Activated T-cell treated with anti-CD3 and anti-CD28 coated beads, Interleukin-2, amount 50 U/mL, for 4 hours (primary cell): ENCODE measurements at regions not wholly inside any gene's neighbourhood (a gene's known extent, or its start where the extent isn't known, plus 50 kb on each side); places are given as distances from the start of the nearest gene placed in this dataset.

Source experiments
- ATAC-seq, 2 donors: fragments of 200-7000 bp; cut with Tn5 transposase; one replicate each; pipeline ENCODE4 v1.10.0; 2021
- DNase-seq: peaks from one replicate; pipeline ENCODE4 v3.0.0-alpha.2; 2020
- H3K27me3 Mint-ChIP-seq: one replicate; pipeline ENCODE4 v1.8.0; 2021; ENCODE audit warnings: low read depth, mixed read lengths
- H3K36me3 Mint-ChIP-seq: one replicate; pipeline ENCODE4 v1.8.0; 2022; ENCODE audit warnings: mixed read lengths; ENCODE audit not compliant: insufficient read depth
- H3K4me1 Mint-ChIP-seq: one replicate; pipeline ENCODE4 v1.8.0; 2021; ENCODE audit warnings: low read depth, mixed read lengths
- H3K4me3 Mint-ChIP-seq: one replicate; pipeline ENCODE4 v1.8.0; 2021; ENCODE audit warnings: mild to moderate bottlenecking, moderate library complexity, mixed read lengths
- H3K9me3 Mint-ChIP-seq: one replicate; pipeline ENCODE4 v1.8.0; 2021; ENCODE audit warnings: mixed read lengths

DNA sequence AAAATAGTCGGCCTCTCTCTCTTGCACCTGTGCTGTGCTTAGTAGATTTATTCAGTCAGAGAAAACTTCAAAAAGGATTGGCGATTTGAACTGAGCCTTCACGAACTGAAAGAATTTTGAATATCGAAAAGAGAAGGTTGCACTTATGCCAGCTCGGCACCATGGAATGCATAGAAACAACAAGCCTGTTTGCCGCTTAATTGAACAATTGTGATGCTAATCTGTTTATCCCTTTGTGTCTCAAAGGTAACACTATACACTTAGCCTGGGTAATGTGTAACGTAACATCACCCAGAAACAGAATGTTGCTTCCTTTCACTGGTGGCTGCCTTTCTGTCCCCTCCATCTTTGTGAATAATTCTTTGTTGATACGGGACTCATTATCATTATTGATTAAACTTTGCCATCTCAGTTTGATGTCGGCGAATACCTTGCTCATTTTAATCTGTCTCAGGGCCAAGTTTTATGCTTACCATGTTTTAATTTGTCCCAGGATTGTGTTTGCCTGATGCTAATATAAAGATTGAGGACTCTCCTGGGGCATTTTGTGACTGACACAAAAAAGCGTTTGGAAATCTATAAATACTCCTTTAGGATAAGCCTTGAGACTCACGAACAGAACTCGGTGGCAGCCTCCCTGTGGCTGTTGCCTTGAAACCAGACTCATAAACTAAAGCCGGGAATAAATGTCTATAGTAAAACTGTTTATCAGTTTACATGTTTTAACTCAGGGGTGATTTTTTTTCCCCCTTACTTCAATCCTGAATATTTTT, 400.5 kb downstream of the RAPGEF2 start:
- Mint-ChIP-seq H3K27me3 (peaks cover 13% of the 10 kb centered on the region), H3K4me3 (no peak overlapping the region), H3K36me3 (no peaks in the 10 kb centered on the region), H3K4me1 (no peaks in the 10 kb centered on the region), H3K9me3 (no peaks in the 10 kb centered on the region)
- DNase-seq (no peak), ATAC-seq (no peak)

DNA sequence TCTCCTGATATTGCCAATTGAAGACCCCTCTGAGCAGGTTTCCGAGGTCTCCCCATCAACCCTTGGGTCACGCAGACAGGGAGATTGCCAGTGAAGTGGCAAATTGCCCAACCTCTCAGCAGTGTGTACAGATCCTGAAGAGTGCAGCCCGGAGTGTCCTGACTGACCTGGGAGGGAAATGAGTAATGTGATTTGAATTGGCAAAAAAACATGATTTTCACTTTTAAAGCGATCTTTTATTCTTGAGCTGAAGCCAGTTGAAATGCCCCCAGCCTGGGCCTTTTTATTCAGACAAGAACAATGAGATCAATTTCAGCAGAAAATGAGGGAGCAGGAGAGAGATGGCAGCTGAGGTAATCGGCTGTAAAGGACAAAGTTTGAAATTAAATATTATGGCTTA, 401.8 kb downstream of the RAPGEF2 start:
- Mint-ChIP-seq H3K27me3 (peaks cover 13% of the 10 kb centered on the region), H3K4me1 (no peaks in the 10 kb centered on the region), H3K4me3 (no peak overlapping the region), H3K9me3 (no peaks in the 10 kb centered on the region), H3K36me3 (no peaks in the 10 kb centered on the region)
- no peak for DNase-seq
- no peak for ATAC-seq

DNA sequence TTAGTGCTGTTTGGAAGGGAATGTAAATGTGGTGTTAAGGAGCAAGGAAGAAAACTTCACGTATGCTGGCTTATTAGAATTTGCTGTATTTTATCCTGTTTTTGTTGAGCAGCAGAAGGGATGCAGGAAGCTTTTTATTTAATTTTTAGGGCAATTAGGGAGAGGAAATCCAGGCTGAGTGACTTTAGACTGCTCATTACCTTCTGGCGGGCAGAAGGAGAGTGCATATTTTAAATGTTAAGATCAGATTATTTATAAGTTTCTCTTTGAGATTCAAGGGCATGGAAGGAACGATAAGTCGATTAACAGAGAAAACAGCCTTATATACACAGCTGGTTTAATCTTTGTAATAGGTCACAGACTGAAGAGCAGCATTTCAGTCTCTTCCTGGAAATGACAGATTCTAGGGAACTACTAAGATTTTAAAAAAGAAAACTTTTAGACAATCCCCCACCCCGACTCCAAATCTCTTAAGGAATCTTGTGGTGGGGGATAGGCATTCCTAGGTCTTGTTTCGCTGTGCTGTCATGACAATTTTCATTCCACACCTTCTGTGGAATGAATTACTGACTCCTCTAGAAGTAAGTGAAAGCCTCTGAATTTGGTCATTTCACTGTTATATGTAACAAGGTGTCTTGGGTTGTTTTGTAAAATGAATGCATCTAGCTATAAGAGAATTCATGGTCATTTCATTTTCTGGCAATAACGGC, 402.5 kb downstream of the RAPGEF2 start:
- no peak overlapping the region for H3K4me3 Mint-ChIP-seq
- ATAC-seq = no peak
- peaks cover 13% of the 10 kb centered on the region for H3K27me3 Mint-ChIP-seq
- H3K4me1 Mint-ChIP-seq = no peaks in the 10 kb centered on the region
- H3K36me3 Mint-ChIP-seq = no peaks in the 10 kb centered on the region
- no peaks in the 10 kb centered on the region for H3K9me3 Mint-ChIP-seq
- DNase-seq = no peak

DNA sequence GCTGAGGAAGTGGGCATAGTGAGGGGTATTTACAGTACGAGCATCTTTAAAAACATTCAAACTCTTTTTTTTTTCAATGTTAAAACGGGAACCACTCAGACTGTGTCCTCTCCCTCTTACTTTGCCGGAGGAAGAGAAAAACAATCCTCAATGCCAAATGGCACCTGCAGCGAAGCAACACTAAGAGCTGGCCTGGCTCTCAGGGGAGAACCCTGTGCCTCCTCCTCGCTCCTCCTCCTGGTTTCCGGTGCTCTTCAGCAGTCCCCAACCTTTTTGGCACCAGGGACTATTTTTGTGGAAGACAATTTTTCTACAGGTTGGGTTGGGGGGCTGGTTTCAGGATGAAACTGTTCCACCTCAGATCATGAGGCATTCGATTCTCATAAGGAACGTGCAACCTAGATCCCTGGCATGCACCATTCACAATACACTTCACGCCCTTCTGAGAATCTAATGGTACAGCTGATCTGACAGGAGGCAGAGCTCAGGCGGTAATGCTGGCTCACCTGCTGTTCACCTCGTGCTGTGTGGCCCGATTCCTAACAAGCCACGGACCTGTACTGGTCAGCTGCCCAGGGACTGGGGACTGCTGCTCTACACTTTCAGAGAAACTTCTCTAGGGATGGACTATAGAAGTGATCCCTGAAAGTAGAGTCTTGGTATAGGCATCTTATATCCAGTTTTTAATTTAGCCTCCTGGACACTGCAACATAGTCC, 404.1 kb downstream of the RAPGEF2 start:
- Mint-ChIP-seq H3K9me3 (no peaks in the 10 kb centered on the region), H3K36me3 (no peaks in the 10 kb centered on the region), H3K4me1 (no peaks in the 10 kb centered on the region), H3K27me3 (peaks cover 13% of the 10 kb centered on the region), H3K4me3 (no peak overlapping the region)
- no peak for ATAC-seq
- no peak for DNase-seq

DNA sequence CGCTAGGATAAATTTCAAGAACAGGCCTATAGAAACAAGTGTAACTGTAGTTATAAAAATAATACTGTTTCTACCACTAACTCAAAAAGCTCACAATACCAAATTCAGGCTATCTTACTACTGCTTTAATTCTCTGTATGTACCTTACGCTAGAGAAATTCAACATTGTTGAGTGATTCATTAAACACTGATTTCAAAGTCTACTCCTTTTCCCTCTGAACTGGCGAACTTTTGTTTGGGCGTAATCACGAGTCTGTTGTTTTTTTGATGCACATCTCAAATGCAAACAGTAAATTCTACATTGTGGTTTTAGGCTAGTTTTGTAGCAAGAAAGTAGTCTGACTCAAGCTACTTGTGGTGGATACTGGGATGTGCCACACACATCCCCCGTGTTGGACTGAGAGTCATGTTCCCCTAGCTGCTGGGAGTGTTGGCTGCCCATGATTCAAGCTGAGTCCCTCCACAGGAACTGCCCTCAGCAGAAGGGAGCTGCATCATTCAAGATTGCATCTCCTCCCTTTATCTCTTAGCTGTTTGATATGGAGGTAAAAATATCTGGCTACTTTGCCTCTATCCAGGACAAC, 406.1 kb downstream of the RAPGEF2 start:
- ATAC-seq (no peak), DNase-seq (no peak)
- H3K4me1 Mint-ChIP-seq = no peaks in the 10 kb centered on the region
- no peak overlapping the region for H3K4me3 Mint-ChIP-seq
- H3K9me3 Mint-ChIP-seq = no peaks in the 10 kb centered on the region
- no peaks in the 10 kb centered on the region for H3K36me3 Mint-ChIP-seq
- H3K27me3 Mint-ChIP-seq = peaks cover 10% of the 10 kb centered on the region

DNA sequence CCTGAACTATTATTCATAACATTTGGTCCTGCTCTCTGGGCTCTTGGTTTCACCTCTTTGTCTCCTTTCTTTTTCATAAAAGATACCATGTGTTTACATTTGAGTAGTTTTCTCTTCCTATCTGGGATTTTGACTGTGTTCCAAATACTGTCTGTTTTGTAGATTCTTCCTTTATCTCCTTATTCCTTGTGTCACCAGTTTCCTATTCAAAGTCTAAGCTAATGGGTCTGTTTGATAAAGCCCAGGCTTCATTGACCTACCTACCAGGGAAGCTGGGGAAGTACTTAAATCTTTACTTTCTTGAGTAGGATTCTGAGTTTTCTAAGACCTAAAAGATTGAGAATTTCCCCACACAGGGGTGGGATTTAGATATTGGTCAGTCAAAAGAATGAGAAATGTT, 409.5 kb downstream of the RAPGEF2 start:
- H3K9me3 Mint-ChIP-seq = peaks cover 5% of the 10 kb centered on the region
- DNase-seq (no peak), ATAC-seq (no peak)
- no peak overlapping the region for H3K4me3 Mint-ChIP-seq
- no peaks in the 10 kb centered on the region for H3K4me1 Mint-ChIP-seq
- no peaks in the 10 kb centered on the region for H3K36me3 Mint-ChIP-seq
- H3K27me3 Mint-ChIP-seq = no peaks in the 10 kb centered on the region

DNA sequence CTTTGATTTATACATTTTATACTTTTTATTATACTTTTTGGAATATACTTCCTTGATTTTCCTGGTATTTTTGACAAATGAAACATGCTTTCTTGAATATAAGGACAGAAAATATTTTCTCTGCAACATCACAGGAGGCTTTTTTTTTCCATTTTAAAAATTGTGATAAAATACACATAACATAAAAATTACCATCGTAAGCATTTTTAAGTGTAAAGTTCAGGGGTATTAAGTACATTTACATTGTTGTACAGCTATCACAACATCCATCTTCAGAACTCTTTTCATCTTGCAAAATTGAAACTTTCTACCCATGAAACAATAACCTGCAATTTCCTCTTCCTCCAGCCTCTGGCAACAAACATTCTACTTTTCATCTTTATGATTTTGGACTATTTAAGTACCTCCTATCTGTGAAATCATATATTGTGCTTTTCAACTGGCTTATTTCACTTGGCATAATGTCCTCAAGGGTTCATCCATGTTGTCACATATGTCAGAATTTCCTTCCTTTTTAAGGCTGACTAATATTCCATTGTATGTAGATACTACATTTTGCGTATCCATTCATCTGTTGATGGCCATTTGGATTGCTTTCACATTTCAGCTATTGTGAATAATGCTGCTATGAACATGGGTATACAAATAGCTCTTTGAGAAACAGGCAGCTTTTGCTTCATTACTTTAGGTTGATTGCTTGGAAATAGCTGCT, 412.6 kb downstream of the RAPGEF2 start:
- peaks cover 5% of the 10 kb centered on the region for H3K9me3 Mint-ChIP-seq
- no peaks in the 10 kb centered on the region for H3K36me3 Mint-ChIP-seq
- no peaks in the 10 kb centered on the region for H3K27me3 Mint-ChIP-seq
- no peak for ATAC-seq
- no peak for DNase-seq
- no peak overlapping the region for H3K4me3 Mint-ChIP-seq
- H3K4me1 Mint-ChIP-seq = no peaks in the 10 kb centered on the region

DNA sequence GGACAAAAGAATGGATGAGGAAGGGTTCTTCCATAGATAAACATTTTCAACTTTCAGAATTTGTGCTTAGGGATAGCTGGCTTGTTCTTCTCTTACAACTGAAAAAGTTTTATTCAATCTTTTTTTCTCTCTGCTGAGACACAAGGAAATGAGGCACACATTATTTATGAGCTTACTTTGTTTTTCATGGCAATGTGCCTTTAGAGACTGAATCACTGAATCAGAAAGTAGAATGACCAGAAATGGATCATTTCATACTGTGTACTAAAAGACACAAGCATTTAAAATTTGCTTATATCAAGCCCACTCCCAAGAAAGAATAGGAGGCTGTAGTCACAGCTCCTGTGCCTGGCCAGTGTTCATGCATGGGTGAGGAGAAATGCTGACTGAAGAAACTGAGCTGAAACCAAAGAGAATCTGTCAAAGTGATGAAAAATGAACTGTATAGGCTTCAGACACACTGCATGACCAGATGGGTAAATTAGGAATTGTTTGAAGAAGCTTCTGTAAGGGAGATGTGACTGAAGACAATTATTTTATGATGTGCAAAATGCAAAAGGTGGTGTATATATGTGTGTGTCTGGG, 413.8 kb downstream of the RAPGEF2 start:
- DNase-seq (no peak), ATAC-seq (no peak)
- Mint-ChIP-seq H3K4me3 (no peak overlapping the region), H3K9me3 (peaks cover 5% of the 10 kb centered on the region), H3K36me3 (no peaks in the 10 kb centered on the region), H3K27me3 (no peaks in the 10 kb centered on the region), H3K4me1 (no peaks in the 10 kb centered on the region)

DNA sequence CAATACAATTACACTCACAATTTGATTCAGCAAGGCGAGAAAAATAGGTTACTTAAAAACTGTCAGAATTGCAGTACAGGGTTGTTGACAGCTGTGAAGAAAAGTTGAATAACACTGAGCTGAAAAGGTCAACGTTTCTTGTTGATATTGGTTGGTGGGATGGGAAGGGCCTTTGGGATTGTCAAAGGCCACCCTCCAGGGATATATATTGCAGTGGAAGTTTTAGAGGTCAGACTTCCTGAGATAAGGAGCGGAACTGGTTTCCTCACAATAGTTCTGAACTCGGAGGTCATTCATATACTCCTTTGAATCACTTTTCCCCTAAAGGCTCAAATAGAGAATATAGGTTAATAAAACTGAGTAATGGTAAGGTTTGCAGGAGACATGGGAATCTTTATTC, 417.2 kb downstream of the RAPGEF2 start:
- ATAC-seq (no peak), DNase-seq (no peak)
- no peaks in the 10 kb centered on the region for H3K4me1 Mint-ChIP-seq
- no peaks in the 10 kb centered on the region for H3K27me3 Mint-ChIP-seq
- no peak overlapping the region for H3K4me3 Mint-ChIP-seq
- H3K36me3 Mint-ChIP-seq = no peaks in the 10 kb centered on the region
- peaks cover 5% of the 10 kb centered on the region for H3K9me3 Mint-ChIP-seq

DNA sequence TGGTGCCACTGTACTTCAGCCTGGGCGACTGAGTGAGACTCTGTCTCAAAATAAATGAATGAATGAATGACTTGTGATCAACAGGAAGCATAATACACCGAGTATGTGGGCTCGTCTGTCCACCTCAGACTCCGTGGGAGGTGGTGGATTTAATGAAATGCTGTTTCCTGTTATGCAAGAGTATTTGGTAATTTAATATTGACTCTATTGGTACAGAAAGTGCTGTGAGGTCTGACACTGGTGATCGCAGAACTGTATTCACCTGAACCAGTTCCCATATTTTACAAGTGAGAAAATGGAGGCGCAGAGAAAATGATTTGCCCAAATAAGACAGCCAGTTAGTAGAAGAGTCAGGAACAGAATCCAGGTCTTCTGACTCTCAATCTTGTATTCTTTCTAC, 423.3 kb downstream of the RAPGEF2 start:
- Mint-ChIP-seq H3K4me1 (no peaks in the 10 kb centered on the region), H3K4me3 (no peak overlapping the region), H3K27me3 (no peaks in the 10 kb centered on the region), H3K9me3 (peaks cover 4% of the 10 kb centered on the region), H3K36me3 (no peaks in the 10 kb centered on the region)
- ATAC-seq (no peak), DNase-seq (no peak)

DNA sequence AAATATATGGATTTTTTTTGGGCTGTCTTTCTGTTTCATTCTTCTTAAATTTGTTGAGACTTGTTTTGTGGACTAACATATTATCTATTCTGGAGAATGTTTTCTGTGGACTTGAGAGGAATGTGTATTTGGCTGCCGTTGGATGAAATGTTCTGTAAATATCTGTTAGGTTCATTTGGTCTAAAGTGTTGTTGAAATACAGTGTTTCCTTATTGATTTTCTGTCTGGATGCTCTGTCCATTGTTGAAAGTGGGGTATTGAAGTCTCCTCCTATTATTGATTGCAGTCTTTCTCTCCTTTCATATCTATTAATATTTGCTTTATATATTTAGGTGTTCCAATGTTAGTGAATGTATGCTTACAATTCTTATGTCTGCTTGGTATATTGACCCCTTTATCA, 431.8 kb downstream of the RAPGEF2 start:
- Mint-ChIP-seq H3K4me3 (no peak overlapping the region), H3K27me3 (no peaks in the 10 kb centered on the region), H3K9me3 (peaks cover 25% of the 10 kb centered on the region), H3K36me3 (no peaks in the 10 kb centered on the region), H3K4me1 (no peaks in the 10 kb centered on the region)
- ATAC-seq (no peak), DNase-seq (no peak)

DNA sequence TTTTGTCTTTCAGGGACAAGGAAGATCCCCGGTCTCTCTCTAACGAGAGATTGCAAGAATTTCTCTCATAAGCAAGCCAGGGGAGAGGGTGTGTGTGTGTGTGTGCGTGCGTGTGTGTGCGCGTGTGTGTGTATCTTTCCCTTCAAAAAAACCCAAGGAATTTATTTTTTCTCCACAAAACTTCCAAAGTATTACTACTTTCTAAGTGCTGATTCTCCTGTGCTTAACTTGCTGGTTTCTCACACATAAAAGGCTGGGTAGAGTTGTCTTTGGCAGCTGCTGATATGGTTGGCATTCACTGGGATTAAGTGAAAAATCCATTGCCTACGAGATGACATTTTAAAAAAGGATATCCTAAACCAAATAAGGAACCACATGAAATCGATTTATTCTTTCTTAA, 435.7 kb downstream of the RAPGEF2 start:
- Mint-ChIP-seq H3K27me3 (no peaks in the 10 kb centered on the region), H3K4me1 (no peaks in the 10 kb centered on the region), H3K36me3 (no peaks in the 10 kb centered on the region), H3K9me3 (peaks cover 22% of the 10 kb centered on the region), H3K4me3 (no peak overlapping the region)
- DNase-seq (no peak), ATAC-seq (no peak)

DNA sequence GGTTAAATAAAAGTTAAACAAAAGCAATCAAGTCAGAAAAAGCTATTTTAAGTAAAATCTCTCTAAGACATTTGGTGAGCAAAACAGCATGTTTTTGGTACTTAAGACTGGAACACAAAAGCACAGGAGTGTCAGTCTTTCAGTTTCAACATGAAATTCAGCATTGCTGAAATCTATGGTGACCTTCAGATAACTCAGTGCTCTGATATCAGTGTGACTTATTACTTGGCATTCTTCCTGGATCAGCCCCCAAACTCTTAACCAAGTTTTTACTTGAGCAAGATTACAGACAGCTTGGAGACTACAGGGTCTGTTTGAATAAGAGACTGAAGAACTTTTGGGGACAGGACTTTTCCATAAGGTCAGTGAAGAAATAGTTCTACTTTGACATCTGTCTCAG, 437.2 kb downstream of the RAPGEF2 start:
- ATAC-seq (no peak), DNase-seq (no peak)
- H3K4me1 Mint-ChIP-seq = no peaks in the 10 kb centered on the region
- no peaks in the 10 kb centered on the region for H3K36me3 Mint-ChIP-seq
- no peaks in the 10 kb centered on the region for H3K27me3 Mint-ChIP-seq
- H3K9me3 Mint-ChIP-seq = peaks cover 19% of the 10 kb centered on the region
- no peak overlapping the region for H3K4me3 Mint-ChIP-seq

DNA sequence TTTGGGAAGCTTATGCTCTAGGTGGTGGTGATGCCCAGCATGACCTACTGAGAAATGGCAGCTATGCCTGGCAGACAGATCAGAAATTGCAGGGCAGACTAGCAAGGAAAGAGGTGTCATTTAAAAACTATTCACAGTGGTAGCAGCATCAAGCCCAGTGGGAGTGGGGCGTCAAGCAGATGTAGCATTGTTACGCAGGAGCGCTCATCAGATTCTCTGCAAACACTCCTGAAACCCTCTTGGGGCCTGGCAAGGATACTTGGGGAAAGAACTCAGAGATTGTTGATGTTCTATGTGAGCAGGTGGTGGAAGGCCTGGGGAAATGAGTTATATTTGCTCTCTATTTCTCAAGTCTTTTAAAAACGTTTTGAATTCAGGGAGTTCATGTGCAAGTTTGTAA, 437.6 kb downstream of the RAPGEF2 start:
- ATAC-seq (no peak), DNase-seq (no peak)
- H3K36me3 Mint-ChIP-seq = no peaks in the 10 kb centered on the region
- no peaks in the 10 kb centered on the region for H3K4me1 Mint-ChIP-seq
- H3K9me3 Mint-ChIP-seq = peaks cover 16% of the 10 kb centered on the region
- no peak overlapping the region for H3K4me3 Mint-ChIP-seq
- H3K27me3 Mint-ChIP-seq = no peaks in the 10 kb centered on the region
